GM19351 (cell line): ENCODE measurements at regions not wholly inside any gene's neighbourhood (a gene's known extent, or its start where the extent isn't known, plus 50 kb on each side); places are given as distances from the start of the nearest gene placed in this dataset.
"Not testable (repeated sequence)": the region's sequence is repeated elsewhere in the genome, so short reads cannot be mapped to it uniquely, and the experiment has no call there.

ENCODE experiments used
- ATAC-seq: cut with Tn5 transposase; IDR thresholded peaks from one replicate; pipeline ENCODE4 v1.9.1; 2021; ENCODE audit warnings: mild to moderate bottlenecking, moderate library complexity; ENCODE audit not compliant: unreplicated experiment

DNA sequence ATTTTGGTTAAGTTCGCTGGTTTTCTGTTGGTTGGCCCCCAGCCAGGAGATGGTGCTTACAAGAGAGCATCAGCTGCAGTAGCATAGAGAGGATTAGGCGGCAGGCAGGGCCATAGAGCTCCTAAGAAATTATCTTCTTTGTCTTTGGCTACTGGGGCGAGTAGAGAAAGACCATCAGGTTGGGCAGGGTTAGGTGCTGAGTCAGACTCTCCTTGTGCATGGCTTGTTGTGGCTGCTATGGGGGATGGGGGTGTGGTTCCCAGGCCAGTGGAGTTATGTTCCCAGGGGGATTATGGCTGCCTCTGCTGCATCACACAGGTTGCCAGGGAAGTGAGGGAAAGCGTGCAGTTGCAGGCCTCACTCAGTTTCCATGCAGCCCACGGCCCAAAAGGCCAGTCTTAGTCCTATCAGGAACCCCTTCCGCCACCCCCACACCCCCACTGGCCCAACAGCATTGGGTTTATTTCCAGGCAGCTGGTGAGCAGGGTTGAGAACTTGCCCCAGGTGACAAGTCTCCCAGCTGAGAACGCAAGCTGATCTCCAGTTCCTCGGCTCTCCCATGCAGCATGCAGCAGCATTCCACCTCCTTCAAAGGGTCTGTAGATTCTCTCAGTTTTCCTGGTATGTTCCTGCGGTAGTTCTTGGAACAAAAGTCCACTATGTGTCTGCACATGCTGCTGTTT, 243.7 kb downstream of the UTRN start:
- ATAC-seq = no peak

- no peak for ATAC-seq
Observed at GRCh38 chr6:144530118-144530517, 245.0 kb downstream of the UTRN start.

- ATAC-seq = not testable (repeated sequence)
Observed at GRCh38 chr6:144532238-144532637, 247.1 kb downstream of the UTRN start.

DNA sequence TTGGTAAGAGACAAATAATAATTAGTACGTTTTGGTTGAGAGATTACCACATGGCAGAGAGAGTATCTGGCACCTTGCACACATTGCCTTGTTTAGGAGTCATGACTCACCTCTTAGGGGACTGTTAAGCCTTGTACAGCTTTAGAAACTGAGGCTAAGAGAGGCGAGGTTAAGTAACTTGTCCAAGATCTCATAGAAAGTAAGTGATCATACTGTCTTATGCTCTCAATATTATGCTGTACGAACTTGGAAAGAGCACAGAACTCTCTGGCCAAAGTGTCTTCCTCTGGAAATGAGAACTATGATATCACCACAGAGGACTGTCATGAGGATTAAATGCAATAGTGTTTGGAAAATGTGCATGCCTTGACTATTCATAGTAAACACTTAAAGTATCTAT, 249.0 kb downstream of the UTRN start:
- no peak for ATAC-seq

DNA sequence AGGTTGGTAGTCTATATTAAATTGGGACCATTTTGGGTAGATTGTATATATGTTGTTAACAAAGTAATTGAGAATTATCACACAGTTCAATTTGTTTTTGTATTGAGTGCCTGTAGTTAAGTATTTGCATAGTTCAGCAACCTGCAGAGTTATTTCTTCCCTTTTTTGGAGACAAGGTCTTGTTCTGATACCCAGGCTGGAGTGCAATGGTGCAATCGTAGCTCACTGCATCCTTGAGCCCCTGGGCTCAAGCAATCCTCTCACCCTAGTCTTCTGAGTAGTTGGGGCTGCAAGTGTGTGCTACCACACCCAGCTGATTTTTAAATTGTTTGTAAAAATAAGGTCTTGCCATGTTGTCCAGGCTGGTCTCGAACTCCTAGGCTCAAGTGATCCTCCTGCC, 250.5 kb downstream of the UTRN start:
- ATAC-seq = no peak

DNA sequence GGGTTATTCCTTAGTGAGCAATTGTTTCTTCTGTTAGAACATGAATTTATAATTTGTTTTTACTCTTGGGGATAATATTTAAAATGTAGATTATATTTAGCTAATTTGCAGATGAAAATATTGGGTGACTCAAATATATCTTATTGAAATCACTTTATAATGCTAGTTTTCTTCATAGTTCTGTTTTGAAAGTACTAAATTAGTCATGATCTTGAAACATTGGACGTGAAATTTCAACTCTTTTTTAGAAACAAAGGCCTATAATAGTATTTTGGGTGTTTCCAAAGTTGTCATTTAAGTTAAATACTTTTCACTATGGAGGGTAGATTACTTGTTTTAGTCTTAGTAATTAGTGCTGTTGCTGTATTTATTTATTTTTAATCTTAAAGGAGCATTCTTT, 250.9 kb downstream of the UTRN start:
- ATAC-seq = no peak

GRCh38 chr6:144543006-144543871, 258.1 kb downstream of the UTRN start:
- ATAC-seq = no peak

DNA sequence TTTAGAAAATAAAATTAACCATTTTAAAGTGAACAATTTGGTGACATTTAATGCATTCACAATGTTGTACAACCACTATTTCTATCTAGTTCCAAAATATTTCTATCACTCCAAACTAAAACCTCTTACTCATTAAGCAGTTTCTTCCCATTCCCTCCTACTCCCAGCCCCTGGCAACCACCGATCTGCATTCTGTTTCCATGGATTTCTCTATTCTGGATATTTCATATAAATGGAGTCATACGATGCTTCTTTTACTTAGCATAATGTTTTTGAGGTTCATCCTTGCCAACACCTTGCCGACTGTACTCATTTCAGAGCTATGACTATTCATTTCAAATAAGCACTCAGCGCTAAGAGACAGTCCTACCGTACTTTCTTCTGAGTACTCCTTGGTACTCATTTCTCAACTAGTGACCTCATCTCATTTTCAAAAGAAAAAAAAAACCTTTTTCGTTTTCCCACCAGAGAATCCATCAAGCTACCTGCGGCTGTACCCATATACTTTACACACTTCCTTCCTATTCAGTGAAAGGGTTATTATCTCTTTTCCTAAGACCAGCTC, 259.2 kb downstream of the UTRN start:
- peak; percentile 80 for ATAC-seq

DNA sequence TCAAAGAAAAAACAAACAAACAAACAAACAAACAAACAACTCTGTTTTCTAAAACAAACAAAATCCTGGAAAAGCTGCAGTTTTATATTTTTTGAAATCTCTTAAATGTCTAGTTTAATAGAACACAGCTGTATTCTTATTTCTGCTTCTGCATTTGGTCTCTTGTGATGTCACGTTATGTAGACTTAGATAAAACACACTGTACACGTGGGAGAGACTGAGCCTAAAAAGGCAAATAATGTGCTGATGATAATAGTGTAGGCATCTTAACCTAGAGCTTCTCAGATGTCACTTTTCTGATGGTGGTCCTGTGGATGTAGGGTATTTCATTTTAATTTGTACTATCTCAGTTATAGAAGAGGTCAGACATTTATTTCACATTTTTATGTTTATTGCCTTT, 261.7 kb downstream of the UTRN start:
- ATAC-seq = no peak

GRCh38 chr6:144547409-144547808, 262.3 kb downstream of the UTRN start:
- ATAC-seq = no peak

GRCh38 chr6:144548536-144548935, 263.4 kb downstream of the UTRN start:
- no peak for ATAC-seq

DNA sequence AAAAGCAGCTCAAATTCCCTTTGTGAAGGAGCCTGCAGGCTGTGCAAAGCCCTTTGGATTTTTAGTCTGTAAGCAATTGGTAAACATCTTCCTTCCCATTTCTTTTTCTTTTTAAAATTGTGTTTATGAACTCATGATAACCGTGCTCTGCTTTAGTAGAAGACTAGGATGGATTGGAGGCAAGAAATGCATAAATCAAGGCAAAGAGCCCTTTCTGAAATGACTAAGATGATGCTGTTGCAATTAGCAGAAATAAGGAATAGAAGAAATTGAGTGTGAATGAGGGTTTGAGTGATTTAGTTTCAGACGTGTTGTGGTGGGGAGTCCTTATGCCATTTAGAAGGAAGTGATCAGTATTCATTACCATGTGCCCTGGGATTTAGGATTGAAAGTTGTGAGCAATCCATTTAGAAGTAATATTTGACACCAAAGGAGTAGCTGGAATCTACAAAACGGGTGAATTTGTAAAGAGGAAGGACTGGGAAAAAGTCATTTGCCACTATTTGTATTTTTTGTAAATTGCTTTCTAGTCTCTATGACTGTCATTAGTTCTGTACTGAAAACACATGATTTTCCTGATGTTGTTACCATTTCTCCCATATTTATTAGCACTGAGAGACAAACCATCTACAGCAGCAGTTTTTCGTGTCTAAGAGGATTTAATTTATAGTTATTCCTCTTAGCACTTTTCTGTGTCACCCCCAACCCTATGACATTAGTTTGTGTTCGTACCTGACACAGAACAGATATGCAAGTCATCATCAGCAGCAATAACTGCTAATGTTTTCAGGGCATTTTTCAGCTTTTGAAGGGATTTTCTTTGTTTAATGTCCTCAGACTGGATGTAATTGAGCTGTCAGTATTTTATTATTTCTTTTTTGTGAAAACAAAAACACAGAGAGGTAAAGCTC, 265.0 kb downstream of the UTRN start:
- ATAC-seq = no peak

GRCh38 chr6:144551339-144551738, 266.2 kb downstream of the UTRN start:
- ATAC-seq = no peak

DNA sequence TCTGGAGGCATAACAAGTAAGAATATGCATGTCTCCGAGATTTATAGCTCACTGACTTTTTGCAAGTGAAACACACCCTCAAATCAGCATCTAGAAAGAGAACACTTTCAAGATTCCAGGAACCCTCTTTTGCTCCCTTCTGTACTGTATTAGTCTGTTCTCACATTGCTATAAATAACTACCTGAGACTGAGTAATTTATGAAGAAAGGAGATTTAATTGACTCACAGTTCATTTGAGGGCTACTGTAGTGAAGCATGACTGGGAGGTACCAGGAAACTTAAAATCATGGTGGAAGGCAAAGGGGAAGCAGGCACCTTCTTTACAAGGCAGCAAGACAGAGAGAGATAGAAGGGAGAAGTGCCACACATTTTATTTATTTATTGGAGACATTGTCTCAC, 269.9 kb downstream of the UTRN start:
- ATAC-seq = no peak

- no peak for ATAC-seq
Observed at GRCh38 chr6:144559865-144560593, 274.9 kb downstream of the UTRN start.

DNA sequence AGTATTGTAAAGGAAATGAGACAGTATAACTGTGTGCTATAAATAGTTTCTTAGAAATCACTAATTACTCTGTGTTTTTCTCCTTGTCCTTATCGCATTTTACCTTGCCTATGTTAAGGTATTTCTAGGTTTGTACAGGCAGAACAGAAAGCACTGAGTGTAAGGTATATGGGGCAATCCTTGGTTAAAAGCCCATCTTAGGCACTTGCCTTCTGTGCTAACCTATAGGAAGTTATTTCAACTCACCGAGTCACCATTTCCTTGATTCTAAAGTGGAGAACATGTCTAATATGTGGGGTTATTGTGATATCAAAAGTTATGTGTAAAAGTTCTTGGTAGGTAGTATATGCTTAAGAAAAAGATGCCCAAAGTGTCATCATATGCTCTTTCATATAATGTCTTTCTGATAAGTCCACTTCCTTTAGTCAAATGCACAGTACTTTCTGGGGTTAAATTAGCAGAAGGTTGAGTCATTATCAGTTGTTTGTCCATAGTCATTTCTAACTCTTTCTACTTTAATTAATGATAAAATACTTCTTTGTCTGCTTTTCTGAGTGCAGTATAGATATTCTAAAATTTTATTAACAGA, 276.4 kb downstream of the UTRN start:
- ATAC-seq = no peak

- ATAC-seq = no peak
Observed at GRCh38 chr6:144564202-144564601, 279.1 kb downstream of the UTRN start.

GRCh38 chr6:144566868-144567615, 281.9 kb downstream of the UTRN start:
- ATAC-seq = no peak

DNA sequence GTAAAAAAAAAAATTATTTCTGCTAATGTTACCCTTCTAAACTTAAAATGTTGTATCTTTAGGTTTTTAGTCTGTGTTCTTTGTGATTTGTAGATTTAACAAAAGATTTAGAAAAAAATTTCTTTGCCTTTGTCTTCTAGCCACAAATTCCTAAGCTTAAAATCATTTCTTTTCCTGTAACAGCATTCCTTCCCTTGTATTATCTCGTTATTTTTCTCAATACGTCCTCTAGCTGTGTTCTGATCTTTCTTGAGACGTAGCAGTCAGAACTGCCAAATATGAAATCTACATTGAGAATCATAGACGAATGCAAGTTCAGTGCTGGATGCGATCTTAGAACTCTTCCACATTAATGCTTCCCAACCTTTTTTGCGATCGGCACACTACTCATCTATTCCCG, 283.1 kb downstream of the UTRN start:
- no peak for ATAC-seq
